ENCODE measurements at regions not wholly inside any gene's neighbourhood (a gene's known extent, or its start where the extent isn't known, plus 50 kb on each side); places are given as distances from the start of the nearest gene placed in this dataset.

DNA sequence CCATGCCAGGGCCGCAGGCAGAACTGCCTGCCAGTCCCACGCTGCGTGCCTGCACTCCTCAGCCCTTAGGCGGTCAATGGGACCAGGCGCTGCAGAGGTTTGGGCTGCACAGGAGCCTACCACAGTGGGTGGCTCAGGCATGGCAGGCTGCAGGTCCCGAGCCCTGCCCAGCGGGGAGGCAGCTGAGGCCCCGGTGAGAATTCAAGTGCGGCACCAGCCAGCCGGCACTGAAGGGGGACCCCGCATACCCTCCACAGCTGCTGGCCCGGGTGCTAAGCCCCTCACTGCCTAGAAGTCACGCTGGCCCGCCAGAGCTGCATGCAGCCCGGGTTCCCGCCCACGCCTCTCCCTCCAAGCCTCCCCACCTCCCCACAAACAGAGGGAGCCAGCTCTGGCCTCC is 302.5 kb upstream of the UGT8 start:
- TF ChIP-seq, protein P1, sequence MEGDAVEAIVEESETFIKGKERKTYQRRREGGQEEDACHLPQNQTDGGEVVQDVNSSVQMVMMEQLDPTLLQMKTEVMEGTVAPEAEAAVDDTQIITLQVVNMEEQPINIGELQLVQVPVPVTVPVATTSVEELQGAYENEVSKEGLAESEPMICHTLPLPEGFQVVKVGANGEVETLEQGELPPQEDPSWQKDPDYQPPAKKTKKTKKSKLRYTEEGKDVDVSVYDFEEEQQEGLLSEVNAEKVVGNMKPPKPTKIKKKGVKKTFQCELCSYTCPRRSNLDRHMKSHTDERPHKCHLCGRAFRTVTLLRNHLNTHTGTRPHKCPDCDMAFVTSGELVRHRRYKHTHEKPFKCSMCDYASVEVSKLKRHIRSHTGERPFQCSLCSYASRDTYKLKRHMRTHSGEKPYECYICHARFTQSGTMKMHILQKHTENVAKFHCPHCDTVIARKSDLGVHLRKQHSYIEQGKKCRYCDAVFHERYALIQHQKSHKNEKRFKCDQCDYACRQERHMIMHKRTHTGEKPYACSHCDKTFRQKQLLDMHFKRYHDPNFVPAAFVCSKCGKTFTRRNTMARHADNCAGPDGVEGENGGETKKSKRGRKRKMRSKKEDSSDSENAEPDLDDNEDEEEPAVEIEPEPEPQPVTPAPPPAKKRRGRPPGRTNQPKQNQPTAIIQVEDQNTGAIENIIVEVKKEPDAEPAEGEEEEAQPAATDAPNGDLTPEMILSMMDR (IDR thresholded peaks at IDR 0.05) = no peak
- no peak for TF ChIP-seq POLR2A (IDR thresholded peaks at IDR 0.05)
- DNase-seq = no peak
- H3K9me3 ChIP-seq = peaks cover 0 to 4% (median 0%) of the 10 kb centered on the region in 4 donors
- no peak overlapping the region for H3K4me3 ChIP-seq
- no peaks in the 10 kb centered on the region for H3K36me3 ChIP-seq
- H3K27me3 ChIP-seq = no peaks in the 10 kb centered on the region
- H3K4me1 ChIP-seq = no peaks in the 10 kb centered on the region
- H3K27ac ChIP-seq = no peak overlapping the region

DNA sequence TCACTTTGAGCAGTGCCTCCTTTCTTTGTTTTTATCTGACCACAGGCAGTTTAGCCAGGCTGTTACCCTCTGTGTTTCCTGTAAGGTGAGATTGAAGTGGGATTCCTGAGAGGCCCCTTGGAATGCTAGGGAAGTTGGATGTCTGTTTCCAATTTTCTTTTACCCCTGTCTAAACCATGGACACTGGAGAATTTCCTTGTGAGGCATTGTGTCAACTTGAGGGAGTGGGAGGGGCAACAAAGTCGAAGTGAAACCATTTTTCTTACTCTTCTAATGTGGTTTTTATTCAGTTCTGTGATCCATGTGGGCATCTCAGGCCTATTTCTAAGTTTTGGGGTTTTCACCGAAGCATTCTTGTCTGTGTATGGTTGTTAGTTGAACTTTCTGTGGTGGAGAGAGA is 296.1 kb upstream of the UGT8 start:
- no peak overlapping the region for H3K27ac ChIP-seq
- TF ChIP-seq, protein P1 (IDR thresholded peaks at IDR 0.05) = no peak
- TF ChIP-seq POLR2A (IDR thresholded peaks at IDR 0.05) = no peak
- H3K27me3 ChIP-seq = no peaks in the 10 kb centered on the region
- H3K9me3 ChIP-seq = no peaks in the 10 kb centered on the region
- H3K36me3 ChIP-seq = no peaks in the 10 kb centered on the region
- H3K4me3 ChIP-seq = no peak overlapping the region
- H3K4me1 ChIP-seq = no peaks in the 10 kb centered on the region
- DNase-seq = no peak

DNA sequence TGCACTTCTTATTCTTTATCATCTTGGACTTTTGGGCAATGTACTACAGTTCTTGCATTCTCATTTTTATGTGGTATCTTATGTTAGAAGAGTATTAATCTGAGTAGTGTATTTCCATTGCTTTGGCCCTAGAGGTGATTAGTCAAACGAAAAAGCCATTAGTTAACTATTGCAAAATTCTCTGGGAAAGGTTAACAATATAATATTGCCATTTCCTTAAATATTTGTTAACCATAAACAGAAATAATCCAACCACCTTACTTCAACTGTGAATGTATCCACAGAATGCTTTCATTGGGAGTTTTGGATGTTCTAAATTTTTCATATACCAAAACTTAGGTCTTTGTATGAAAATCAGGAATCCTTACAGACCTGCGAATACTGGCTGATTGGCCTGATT is 294.6 kb upstream of the UGT8 start:
- H3K36me3 ChIP-seq = no peaks in the 10 kb centered on the region
- TF ChIP-seq POLR2A (IDR thresholded peaks at IDR 0.05) = no peak
- TF ChIP-seq, protein P1 (IDR thresholded peaks at IDR 0.05) = no peak
- no peak for DNase-seq
- H3K27me3 ChIP-seq = no peaks in the 10 kb centered on the region
- no peak overlapping the region for H3K4me3 ChIP-seq
- H3K9me3 ChIP-seq = no peaks in the 10 kb centered on the region
- H3K27ac ChIP-seq = no peak overlapping the region
- H3K4me1 ChIP-seq = no peaks in the 10 kb centered on the region

DNA sequence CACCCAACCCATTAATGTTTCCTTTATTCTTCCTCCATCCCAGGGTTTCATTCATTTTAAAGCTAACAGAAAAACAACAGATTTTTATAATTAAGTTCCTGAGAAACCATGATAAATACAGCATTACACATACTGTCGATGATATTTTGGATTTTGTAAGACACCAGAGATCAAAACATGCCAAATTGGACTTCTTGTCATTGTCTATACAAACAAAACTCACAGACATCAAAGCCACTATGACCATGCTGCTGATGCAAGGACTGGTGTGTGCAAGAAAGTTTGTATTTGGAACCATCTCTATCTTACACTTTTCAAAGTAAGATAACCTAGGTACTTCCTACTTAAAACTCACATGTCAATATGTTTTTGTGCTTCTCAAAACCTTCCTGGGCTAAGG is 294.0 kb upstream of the UGT8 start:
- H3K27me3 ChIP-seq = no peaks in the 10 kb centered on the region
- H3K9me3 ChIP-seq = no peaks in the 10 kb centered on the region
- H3K36me3 ChIP-seq = no peaks in the 10 kb centered on the region
- TF ChIP-seq, protein P1 (IDR thresholded peaks at IDR 0.05) = no peak
- TF ChIP-seq POLR2A (IDR thresholded peaks at IDR 0.05) = no peak
- no peaks in the 10 kb centered on the region for H3K4me1 ChIP-seq
- no peak overlapping the region for H3K27ac ChIP-seq
- H3K4me3 ChIP-seq = no peak overlapping the region
- DNase-seq = no peak

DNA sequence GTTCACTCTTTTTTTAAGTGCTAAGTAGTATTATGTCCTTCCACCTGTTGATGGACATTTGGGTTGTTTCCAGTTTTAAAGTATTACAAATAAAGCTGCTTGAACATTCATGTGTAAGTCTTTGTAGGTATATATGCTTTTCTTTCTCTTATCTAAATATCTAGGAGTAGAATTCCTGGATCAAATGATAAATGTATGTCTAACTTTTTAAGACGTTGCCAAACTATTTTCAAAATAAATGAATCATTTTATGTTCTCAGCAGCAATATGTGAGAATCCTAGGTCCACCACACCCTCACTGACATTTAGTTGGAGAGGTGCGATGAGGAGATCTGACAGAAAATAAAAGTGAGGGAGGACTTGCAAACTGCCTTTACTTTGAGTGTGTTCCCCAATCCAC is 291.7 kb upstream of the UGT8 start:
- no peaks in the 10 kb centered on the region for H3K36me3 ChIP-seq
- no peak overlapping the region for H3K27ac ChIP-seq
- H3K4me3 ChIP-seq = no peak overlapping the region
- no peaks in the 10 kb centered on the region for H3K4me1 ChIP-seq
- H3K27me3 ChIP-seq = no peaks in the 10 kb centered on the region
- DNase-seq = no peak
- H3K9me3 ChIP-seq = no peaks in the 10 kb centered on the region
- TF ChIP-seq, protein P1 (IDR thresholded peaks at IDR 0.05) = no peak

DNA sequence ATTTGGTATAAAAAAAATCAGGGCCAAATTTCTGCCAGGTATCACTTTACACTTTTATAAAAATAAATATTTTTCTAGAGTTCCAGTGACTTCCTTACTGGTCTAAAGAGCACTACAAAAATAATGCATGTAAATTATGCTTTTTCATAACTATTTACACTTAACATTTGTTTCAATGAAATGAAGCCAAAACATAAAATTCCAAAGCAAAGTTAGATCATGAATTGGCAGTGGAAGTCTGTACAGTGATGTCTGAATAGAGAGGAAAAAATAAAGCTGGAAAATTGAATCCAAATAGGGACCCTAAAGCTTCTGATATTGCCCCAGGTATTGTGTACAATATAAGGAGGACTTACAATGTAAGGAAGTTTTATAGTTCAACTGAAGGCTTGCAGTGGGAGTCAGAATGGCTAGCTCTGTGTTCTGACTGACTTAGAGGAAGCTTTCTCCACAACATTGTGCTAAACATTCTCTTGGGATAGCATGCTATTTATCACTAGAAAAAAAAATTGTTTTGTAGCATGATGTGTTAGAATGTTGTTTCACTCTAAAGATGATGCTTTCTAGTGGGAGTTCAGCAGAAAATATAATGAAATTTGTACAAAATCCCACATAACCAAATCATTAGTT is 288.2 kb upstream of the UGT8 start:
- no peak for DNase-seq
- H3K27me3 ChIP-seq = no peaks in the 10 kb centered on the region
- no peaks in the 10 kb centered on the region for H3K36me3 ChIP-seq
- H3K4me3 ChIP-seq = no peak overlapping the region
- no peak overlapping the region for H3K27ac ChIP-seq
- H3K9me3 ChIP-seq = no peaks in the 10 kb centered on the region
- TF ChIP-seq POLR2A (IDR thresholded peaks at IDR 0.05) = no peak
- TF ChIP-seq, protein P1 (IDR thresholded peaks at IDR 0.05) = no peak
- no peaks in the 10 kb centered on the region for H3K4me1 ChIP-seq
